Ovary (tissue), 3 donors: ENCODE measurements at regions not wholly inside any gene's neighbourhood (a gene's known extent, or its start where the extent isn't known, plus 50 kb on each side); places are given as distances from the start of the nearest gene placed in this dataset.

Experiments used
- CTCF ChIP-seq, 3 donors: fragments of 450-650 bp in 2 of 3; fragments of 200-600 bp in 1 of 3; IDR thresholded peaks; one replicate each; pipeline versions ENCODE4 v1.5.1 to v1.8.0; 2016 to 2022; ENCODE audit warnings: antibody characterized with exemption in 3 of 3, mild to moderate bottlenecking in 1 of 3
- EP300 ChIP-seq: sonication (generic); formaldehyde crosslinking; IDR thresholded peaks from one replicate; pipeline ENCODE4 v1.6.1; 2017; ENCODE audit warnings: antibody characterized with exemption
- POLR2A ChIP-seq: fragments of 450-650 bp; IDR thresholded peaks from one replicate; pipeline ENCODE4 v1.6.1; 2017; ENCODE audit warnings: antibody characterized with exemption, mild to moderate bottlenecking, moderate library complexity
- donor health status: DM: no; HTN: no; CAD: no.

- TF ChIP-seq CTCF (IDR thresholded peaks at IDR 0.05) (no peak), EP300 (no peak), POLR2A (no peak)
These were observed 173.2 kb downstream of the VEGFA start for GRCh38 chr6:43943099-43943766.
